IMR-90 (cell line): ENCODE measurements at regions not wholly inside any gene's neighbourhood (a gene's known extent, or its start where the extent isn't known, plus 50 kb on each side); places are given as distances from the start of the nearest gene placed in this dataset.

Experiments used
- ATAC-seq: fragments of 200-7000 bp; cut with Tn5 transposase; 2 replicates; pipeline ENCODE4 v1.9.1; 2020; ENCODE audit warnings: low read depth, mild to moderate bottlenecking, moderate library complexity
- BruUV-seq: library from RNA; stranded (reverse); fragments of 400-500 nt; replicated peaks from 2 replicates; lab custom pipeline; 2021; lab: Mats Ljungman, UMichigan
- CTCF ChIA-PET: fragments of 300-600 bp; formaldehyde crosslinking; extraction: SDS; loops from one replicate; lab custom pipeline; 2021; ENCODE audit warnings: antibody characterized with exemption; lab: Yijun Ruan, JAX
- POLR2A ChIA-PET: fragments of 300-600 bp; sonication (Branson Sonifier 250); formaldehyde crosslinking; loops from one replicate; lab custom pipeline; 2022; ENCODE audit warnings: antibody characterized with exemption; ENCODE audit not compliant: unreplicated experiment; lab: Charles Lee
- DNase-seq: peaks from one replicate; pipeline ENCODE4 v3.0.0; 2013
- H2AFZ ChIP-seq: replicated peaks from 2 replicates; pipeline ENCODE3; 2013; ENCODE audit warnings: low read length, mild to moderate bottlenecking; ENCODE audit not compliant: poor library complexity
- H2AK5ac ChIP-seq: 2 replicates; pipeline ENCODE4 v1.6.1; 2013; ENCODE audit warnings: low read depth, low read length, inconsistent platforms
- H2AK9ac ChIP-seq: replicated peaks from 2 replicates; pipeline ENCODE3; 2013; ENCODE audit warnings: mild to moderate bottlenecking, low read depth, low read length, moderate library complexity; ENCODE audit not compliant: poor library complexity
- H2BK120ac ChIP-seq: 2 replicates; pipeline ENCODE4 v1.6.1; 2013; ENCODE audit warnings: low read depth, low read length, inconsistent platforms
- H2BK15ac ChIP-seq: 3 replicates; pipeline ENCODE4 v1.6.1; 2013; ENCODE audit warnings: low read depth, low read length, inconsistent platforms
- H2BK20ac ChIP-seq: 2 replicates; pipeline ENCODE4 v1.6.1; 2013; ENCODE audit warnings: low read depth, mild to moderate bottlenecking, inconsistent platforms, low read length, moderate library complexity
- H2BK5ac ChIP-seq: 2 replicates; pipeline ENCODE4 v1.6.1; 2013; ENCODE audit warnings: mild to moderate bottlenecking, low read depth, low read length, inconsistent platforms; ENCODE audit not compliant: poor library complexity, severe bottlenecking
- H3K14ac ChIP-seq: replicated peaks from 2 replicates; pipeline ENCODE4 v1.6.1; 2013; ENCODE audit warnings: low read depth, low read length, inconsistent platforms
- H3K18ac ChIP-seq: 2 replicates; pipeline ENCODE4 v1.6.1; 2013; ENCODE audit warnings: low read depth, low read length, control low read depth
- H3K23ac ChIP-seq: 2 replicates; pipeline ENCODE4 v1.6.1; 2013; ENCODE audit warnings: low read depth, low read length, inconsistent platforms
- H3K27ac ChIP-seq: 2 replicates; pipeline ENCODE4 v1.5.1; 2013; ENCODE audit warnings: mild to moderate bottlenecking, control low read depth, low read length; ENCODE audit not compliant: insufficient read depth
- H3K27me3 ChIP-seq: 2 replicates; pipeline ENCODE4 v1.6.1; 2013; ENCODE audit warnings: low read length; ENCODE audit not compliant: control insufficient read depth, insufficient read depth
- H3K36me3 ChIP-seq: 2 replicates; pipeline ENCODE4 v1.6.1; 2013; ENCODE audit warnings: low read length, mixed read lengths; ENCODE audit not compliant: control insufficient read depth, insufficient read depth
- H3K4ac ChIP-seq: 2 replicates; pipeline ENCODE4 v1.6.1; 2013; ENCODE audit warnings: low read depth, low read length, inconsistent platforms
- H3K4me1 ChIP-seq: 2 replicates; pipeline ENCODE4 v1.6.1; 2013; ENCODE audit warnings: low read length, mixed read lengths; ENCODE audit not compliant: control insufficient read depth, insufficient read depth
- H3K4me2 ChIP-seq: 2 replicates; pipeline ENCODE4 v1.6.1; 2013; ENCODE audit warnings: low read depth, mild to moderate bottlenecking, control low read depth, low read length, moderate library complexity
- H3K4me3 ChIP-seq: 2 replicates; pipeline ENCODE4 v1.5.1; 2013; ENCODE audit warnings: low read depth, mild to moderate bottlenecking, control low read depth, low read length, moderate library complexity; ENCODE audit not compliant: insufficient read depth
- H3K56ac ChIP-seq: 2 replicates; pipeline ENCODE4 v1.6.1; 2013; ENCODE audit warnings: low read length, inconsistent platforms; ENCODE audit not compliant: insufficient read depth; ENCODE audit errors: extremely low read depth
- H3K79me1 ChIP-seq, 2 experiments: 2 replicates each; pipeline ENCODE4 v1.6.1; 2013; ENCODE audit warnings: low read length in 2 of 2, inconsistent platforms in 1 of 2, low read depth in 1 of 2
- H3K9ac ChIP-seq: 2 replicates; pipeline ENCODE4 v1.6.1; 2013; ENCODE audit warnings: low read depth, low read length, control low read depth
- H3K9me1 ChIP-seq: 2 replicates; pipeline ENCODE4 v1.6.1; 2013; ENCODE audit warnings: low read length, inconsistent platforms; ENCODE audit not compliant: insufficient read depth
- H3K9me3 ChIP-seq: 2 replicates; pipeline ENCODE4 v1.6.1; 2013; ENCODE audit warnings: low read length; ENCODE audit not compliant: control insufficient read depth, insufficient read depth
- H4K20me1 ChIP-seq: 2 replicates; pipeline ENCODE4 v1.6.1; 2013; ENCODE audit warnings: low read length, inconsistent platforms; ENCODE audit not compliant: insufficient read depth
- H4K5ac ChIP-seq: 2 replicates; pipeline ENCODE4 v1.6.1; 2013; ENCODE audit warnings: mild to moderate bottlenecking, low read depth, low read length, control low read depth
- H4K8ac ChIP-seq, 2 experiments: 2 replicates each; pipeline ENCODE4 v1.6.1; 2013; ENCODE audit warnings: low read depth in 2 of 2, low read length in 2 of 2, control low read depth in 1 of 2, inconsistent platforms in 1 of 2
- H4K91ac ChIP-seq: 2 replicates; pipeline ENCODE4 v1.6.1; 2013; ENCODE audit warnings: low read depth, low read length, inconsistent platforms; ENCODE audit not compliant: insufficient read depth
- CEBPB ChIP-seq: IDR thresholded peaks from 2 replicates; pipeline ENCODE4 v1.6.1; 2012; ENCODE audit warnings: low read depth, low read length, improper control_type of control experiment
- CTCF ChIP-seq: conservative IDR thresholded peaks from 2 replicates; pipeline ENCODE4 v1.5.1; 2012; ENCODE audit warnings: mild to moderate bottlenecking, low read depth, low read length, improper control_type of control experiment
- ELK1 ChIP-seq: fragments of 150-350 bp; IDR thresholded peaks from 2 replicates; pipeline ENCODE4 v1.6.1; 2016; ENCODE audit warnings: low read depth, mild to moderate bottlenecking, low read length, moderate library complexity, borderline replicate concordance
- FOS ChIP-seq: fragments of 150-350 bp; IDR thresholded peaks from 2 replicates; pipeline ENCODE4 v1.6.1; 2016; ENCODE audit warnings: low read depth, low read length
- MAFK ChIP-seq: IDR thresholded peaks from 2 replicates; pipeline ENCODE4 v1.6.1; 2012; ENCODE audit warnings: low read depth, low read length, improper control_type of control experiment
- NFE2L2 ChIP-seq: fragments of 150-350 bp; IDR thresholded peaks from 2 replicates; pipeline ENCODE4 v1.6.1; 2016; ENCODE audit warnings: low read depth, mild to moderate bottlenecking, low read length
- POLR2A ChIP-seq: IDR thresholded peaks from 2 replicates; pipeline ENCODE4 v1.6.1; 2012; ENCODE audit warnings: mild to moderate bottlenecking, low read depth, low read length
- SMC3 ChIP-seq: fragments of 150-350 bp; IDR thresholded peaks from 2 replicates; pipeline ENCODE4 v1.6.1; 2016; ENCODE audit warnings: low read depth, mild to moderate bottlenecking, antibody characterized with exemption, low read length, moderate library complexity
- USF2 ChIP-seq: fragments of 150-350 bp; IDR thresholded peaks from 2 replicates; pipeline ENCODE4 v1.6.1; 2017; ENCODE audit warnings: mild to moderate bottlenecking, antibody characterized with exemption, low read length, low read depth
- WGBS, 2 experiments: methylation state at CpG; one replicate each; pipeline versions ENCODE4 v1.1.5 to v1.1.7; 2013; ENCODE audit warnings: missing lambda C conversion rate in 2 of 2; ENCODE audit not compliant: insufficient read length in 1 of 2; ENCODE audit errors: extremely low coverage in 2 of 2; 5-methylcytosine and 5-hydroxymethylcytosine counted together
- dilution Hi-C: fragments of 300-500 bp; cut with HindIII; formaldehyde crosslinking; loops from one replicate; pipeline ENCODE4 v1.14.3; 2018; ENCODE audit warnings: low sequenced_read_pairs; ENCODE audit not compliant: unreplicated experiment
- in situ Hi-C: fragments of 300-500 bp; cut with MboI; formaldehyde crosslinking; loops from 3 replicates; pipeline ENCODE4 v1.14.3; 2019; ENCODE audit warnings: low sequenced_read_pairs, inconsistent platforms, mixed read lengths
- intact Hi-C: fragments of 100-400 bp; cut with micrococcal nuclease; formaldehyde crosslinking; loops from 2 replicates; pipeline ENCODE4 v1.10.0; 2022

GRCh38 chr17:6927290-6928126 is 68.3 kb upstream of the ALOX12 start:
- Histone ChIP-seq H3K9me1 (no peaks in the 10 kb centered on the region), H3K14ac (no peak overlapping the region), H3K4me2 (peak overlapping the region; percentile 67), H3K9ac (peak overlapping the region; percentile 60), H4K20me1 (no peaks in the 10 kb centered on the region), H3K23ac (no peak overlapping the region; the same call in 1 of the 2 replicates), H3K79me1 (no peaks in the 10 kb centered on the region), H3K9me3 (no peaks in the 10 kb centered on the region), H2BK5ac (no peak overlapping the region), H4K91ac (no peak overlapping the region), H2AK9ac (no peak overlapping the region), H2AFZ (no peak overlapping the region), H2AK5ac (no peak overlapping the region), H4K5ac (no peak overlapping the region; the same call in 1 of the 2 replicates), H2BK120ac (no peak overlapping the region), H3K4me1 (peaks cover 2% of the 10 kb centered on the region; the same call in 1 of the 2 replicates), H3K56ac (no peak overlapping the region), H2BK20ac (no peak overlapping the region), H3K4ac (no peak overlapping the region), H3K27ac (peak overlapping the region; percentile 67; the same call in 1 of the 2 replicates), H3K27me3 (peaks cover 6% of the 10 kb centered on the region), H3K4me3 (no peak overlapping the region), H4K8ac (peak overlapping the region in 1 of 2 experiments; percentile 66; a peak in 2 of 4 replicates), H3K36me3 (no peaks in the 10 kb centered on the region), H3K18ac (peak overlapping the region; percentile 65; the same call in 1 of the 2 replicates), H2BK15ac (peak overlapping the region; percentile 68; the same call in 1 of the 3 replicates)
- dilution Hi-C loops: no loop called here
- ATAC-seq: peak; percentile 57
- in situ Hi-C loops: no loop called here
- intact Hi-C loops: no loop called here
- WGBS, 2 experiments: 35% methylated on average over 2 of the region's 2 CpGs; no CpG with 5 or more reads in 1 of the 2 experiments
- CTCF ChIA-PET: interaction anchor here (1.2 to 2.4 kb wide), 2 partner anchors 17 to 77 kb away, joined by 3 to 16 read pairs; no protein-coding TSS in a partner anchor
- DNase-seq: peak; percentile 61
- TF ChIP-seq POLR2A (no peak), USF2 (no peak), FOS (0 out of 2 replicates have a peak, but pooled peaks have one; percentile 13), CEBPB (peak; percentile 93), SMC3 (no peak), MAFK (no peak), CTCF (no peak), NFE2L2 (no peak), ELK1 (no peak)
- BruUV-seq: no TSS peak
- POLR2A ChIA-PET: no interaction called here
